ENCODE measurements at regions not wholly inside any gene's neighbourhood (a gene's known extent, or its start where the extent isn't known, plus 50 kb on each side); places are given as distances from the start of the nearest gene placed in this dataset.

- DNase-seq (ENCODE audit: low read depth), result no peak
- ChIA-PET POLR2A (no interaction called here), CTCF (no interaction called here)
- Histone ChIP-seq H3K36me3 (ENCODE audit: control insufficient read depth, insufficient read depth, low read length) (no peaks in the 10 kb centered on the region), H3K27me3 (ENCODE audit: control insufficient read depth, insufficient read depth, low read length) (no peaks in the 10 kb centered on the region), H3K4me3 (ENCODE audit: low read depth, low read length) (no peak overlapping the region)
- no peak for TF ChIP-seq CTCF (IDR thresholded peaks at IDR 0.05; ENCODE audit: insufficient read depth, low read depth, low read length)
Observed at GRCh38 chr22:49406879-49407587, 420.6 kb downstream of the BRD1 start.

- POLR2A ChIA-PET, result no interaction called here
- Histone ChIP-seq H3K36me3 (ENCODE audit: control insufficient read depth, insufficient read depth, low read length) (no peaks in the 10 kb centered on the region), H3K27me3 (ENCODE audit: control insufficient read depth, insufficient read depth, low read length) (no peaks in the 10 kb centered on the region), H3K4me3 (ENCODE audit: low read depth, low read length) (no peak overlapping the region)
- DNase-seq (ENCODE audit: low read depth), result no peak
- TF ChIP-seq CTCF (IDR thresholded peaks at IDR 0.05; ENCODE audit: insufficient read depth, low read depth, low read length), result no peak
- CTCF ChIA-PET, result no interaction called here
Observed at GRCh38 chr22:49406047-49406650, 421.5 kb downstream of the BRD1 start.

GRCh38 chr22:49405590-49405989 lies 422.1 kb downstream of the BRD1 start:
- TF ChIP-seq CTCF (IDR thresholded peaks at IDR 0.05; ENCODE audit: insufficient read depth, low read depth, low read length), result no peak
- Histone ChIP-seq H3K36me3 (ENCODE audit: control insufficient read depth, insufficient read depth, low read length) (no peaks in the 10 kb centered on the region), H3K27me3 (ENCODE audit: control insufficient read depth, insufficient read depth, low read length) (no peaks in the 10 kb centered on the region), H3K4me3 (ENCODE audit: low read depth, low read length) (no peak overlapping the region)
- POLR2A ChIA-PET, result no interaction called here
- CTCF ChIA-PET, result no interaction called here
- no peak for DNase-seq (ENCODE audit: low read depth)

- H3K4me3 ChIP-seq (ENCODE audit: low read depth, low read length), result no peak overlapping the region
- no peaks in the 10 kb centered on the region for H3K27me3 ChIP-seq (ENCODE audit: control insufficient read depth, insufficient read depth, low read length)
- H3K36me3 ChIP-seq (ENCODE audit: control insufficient read depth, insufficient read depth, low read length), result no peaks in the 10 kb centered on the region
- no peak for TF ChIP-seq CTCF (IDR thresholded peaks at IDR 0.05; ENCODE audit: insufficient read depth, low read depth, low read length)
- POLR2A ChIA-PET, result no interaction called here
- CTCF ChIA-PET, result no interaction called here
- DNase-seq (ENCODE audit: low read depth), result no peak
Observed at GRCh38 chr22:49404576-49405241, 423.0 kb downstream of the BRD1 start.

GRCh38 chr22:49404020-49404419 lies 423.7 kb downstream of the BRD1 start:
- CTCF ChIA-PET, result no interaction called here
- no peaks in the 10 kb centered on the region for H3K27me3 ChIP-seq (ENCODE audit: control insufficient read depth, insufficient read depth, low read length)
- no peaks in the 10 kb centered on the region for H3K36me3 ChIP-seq (ENCODE audit: control insufficient read depth, insufficient read depth, low read length)
- no peak for TF ChIP-seq CTCF (IDR thresholded peaks at IDR 0.05; ENCODE audit: insufficient read depth, low read depth, low read length)
- no peak for DNase-seq (ENCODE audit: low read depth)
- no peak overlapping the region for H3K4me3 ChIP-seq (ENCODE audit: low read depth, low read length)
- POLR2A ChIA-PET, result no interaction called here

All from BJ (cell line).